ENCODE measurements at regions not wholly inside any gene's neighbourhood (a gene's known extent, or its start where the extent isn't known, plus 50 kb on each side); places are given as distances from the start of the nearest gene placed in this dataset.

- TF ChIP-seq CTCF (IDR thresholded peaks at IDR 0.05) = no peak
- no peak for TF ChIP-seq POLR2A (IDR thresholded peaks at IDR 0.05)
Measured at GRCh38 chr2:139867601-139868226, 1087.5 kb upstream of the NXPH2 start.
